Muscle of leg (tissue), 3 donors: ENCODE measurements at regions not wholly inside any gene's neighbourhood (a gene's known extent, or its start where the extent isn't known, plus 50 kb on each side); places are given as distances from the start of the nearest gene placed in this dataset.

Source experiments
- DNase-seq: peaks from one replicate; pipeline ENCODE4 v3.0.0; 2013
- H3K27ac ChIP-seq: one replicate; pipeline ENCODE4 v1.5.1; 2013; ENCODE audit warnings: mild to moderate bottlenecking, low read length, control low read depth
- H3K27me3 ChIP-seq: one replicate; pipeline ENCODE4 v1.6.1; 2013; ENCODE audit warnings: low read length; ENCODE audit not compliant: control insufficient read depth, insufficient read depth
- H3K36me3 ChIP-seq: one replicate; pipeline ENCODE4 v1.6.1; 2013; ENCODE audit warnings: low read length; ENCODE audit not compliant: control insufficient read depth, insufficient read depth
- H3K4me1 ChIP-seq: one replicate; pipeline ENCODE4 v1.6.1; 2013; ENCODE audit warnings: low read length; ENCODE audit not compliant: control insufficient read depth, insufficient read depth
- H3K4me3 ChIP-seq: one replicate; pipeline ENCODE4 v1.5.1; 2013; ENCODE audit warnings: low read length, control low read depth
- H3K9me3 ChIP-seq: replicated peaks from 2 replicates; pipeline ENCODE4 v1.6.1; 2013; ENCODE audit warnings: low read depth, low read length; ENCODE audit not compliant: control insufficient read depth
- WGBS: methylation state at CpG from one replicate; pipeline ENCODE4 v1.1.5; 2013; ENCODE audit warnings: missing lambda C conversion rate; ENCODE audit not compliant: insufficient coverage; 5-methylcytosine and 5-hydroxymethylcytosine counted together

- peaks cover 24% of the 10 kb centered on the region for H3K4me1 ChIP-seq
- H3K4me3 ChIP-seq = no peak overlapping the region
- H3K27me3 ChIP-seq = no peaks in the 10 kb centered on the region
- H3K9me3 ChIP-seq = no peaks in the 10 kb centered on the region
- peak; percentile 65 for DNase-seq
- H3K36me3 ChIP-seq = no peaks in the 10 kb centered on the region
- WGBS = 11% methylated on average over 2 of the region's 5 CpGs
- H3K27ac ChIP-seq = no peak overlapping the region
Measured at GRCh38 chr9:87346061-87346665, 151.5 kb upstream of the DAPK1 start.

- H3K4me1 ChIP-seq = peaks cover 5% of the 10 kb centered on the region
- no peak for DNase-seq
- H3K4me3 ChIP-seq = no peak overlapping the region
- WGBS = no CpG with 5 or more reads among the region's 2 CpGs
- H3K27ac ChIP-seq = no peak overlapping the region
- H3K9me3 ChIP-seq = no peaks in the 10 kb centered on the region
- no peaks in the 10 kb centered on the region for H3K27me3 ChIP-seq
- H3K36me3 ChIP-seq = no peaks in the 10 kb centered on the region
Measured at GRCh38 chr9:87350915-87351314, 146.8 kb upstream of the DAPK1 start.

- DNase-seq = no peak
- H3K9me3 ChIP-seq = no peaks in the 10 kb centered on the region
- H3K4me3 ChIP-seq = no peak overlapping the region
- H3K27me3 ChIP-seq = no peaks in the 10 kb centered on the region
- H3K27ac ChIP-seq = no peak overlapping the region
- WGBS = no CpG with 5 or more reads among the region's 3 CpGs
- H3K36me3 ChIP-seq = no peaks in the 10 kb centered on the region
- H3K4me1 ChIP-seq = no peaks in the 10 kb centered on the region
Measured at GRCh38 chr9:87353301-87353700, 144.4 kb upstream of the DAPK1 start.

- no peak for DNase-seq
- Histone ChIP-seq H3K4me3 (no peak overlapping the region), H3K36me3 (no peaks in the 10 kb centered on the region), H3K27me3 (no peaks in the 10 kb centered on the region), H3K27ac (no peak overlapping the region), H3K9me3 (no peaks in the 10 kb centered on the region), H3K4me1 (no peaks in the 10 kb centered on the region)
- WGBS = no CpG with 5 or more reads among the region's 1 CpG
Measured at GRCh38 chr9:87354147-87354546, 143.5 kb upstream of the DAPK1 start.

GRCh38 chr9:87357600-87357999 lies 140.1 kb upstream of the DAPK1 start:
- Histone ChIP-seq H3K27me3 (no peaks in the 10 kb centered on the region), H3K4me1 (peaks cover 2% of the 10 kb centered on the region), H3K4me3 (no peak overlapping the region), H3K27ac (no peak overlapping the region), H3K9me3 (no peaks in the 10 kb centered on the region), H3K36me3 (no peaks in the 10 kb centered on the region)
- WGBS = no CpG with 5 or more reads among the region's 1 CpG
- no peak for DNase-seq

GRCh38 chr9:87359264-87359663 lies 138.4 kb upstream of the DAPK1 start:
- no peaks in the 10 kb centered on the region for H3K9me3 ChIP-seq
- no peak overlapping the region for H3K4me3 ChIP-seq
- no peaks in the 10 kb centered on the region for H3K27me3 ChIP-seq
- peak; percentile 23 for DNase-seq
- no peaks in the 10 kb centered on the region for H3K36me3 ChIP-seq
- peaks cover 2% of the 10 kb centered on the region for H3K4me1 ChIP-seq
- no peak overlapping the region for H3K27ac ChIP-seq

GRCh38 chr9:87359958-87360601 lies 137.6 kb upstream of the DAPK1 start:
- WGBS = 67% methylated on average over 1 of the region's 3 CpGs
- Histone ChIP-seq H3K4me1 (peaks cover 2% of the 10 kb centered on the region), H3K27me3 (no peaks in the 10 kb centered on the region), H3K4me3 (no peak overlapping the region), H3K36me3 (no peaks in the 10 kb centered on the region), H3K27ac (no peak overlapping the region), H3K9me3 (no peaks in the 10 kb centered on the region)
- DNase-seq = no peak

GRCh38 chr9:87370049-87370685 lies 127.5 kb upstream of the DAPK1 start:
- H3K36me3 ChIP-seq = no peaks in the 10 kb centered on the region
- peaks cover 3% of the 10 kb centered on the region for H3K27me3 ChIP-seq
- no peak overlapping the region for H3K4me3 ChIP-seq
- no peak overlapping the region for H3K27ac ChIP-seq
- no peaks in the 10 kb centered on the region for H3K9me3 ChIP-seq
- no peaks in the 10 kb centered on the region for H3K4me1 ChIP-seq
- WGBS = 88% methylated on average over 2 of the region's 9 CpGs
- no peak for DNase-seq

GRCh38 chr9:87371795-87372355 lies 125.8 kb upstream of the DAPK1 start:
- DNase-seq = no peak
- H3K27ac ChIP-seq = no peak overlapping the region
- no peak overlapping the region for H3K4me3 ChIP-seq
- WGBS = 93% methylated on average over 2 of the region's 6 CpGs
- no peaks in the 10 kb centered on the region for H3K4me1 ChIP-seq
- H3K9me3 ChIP-seq = no peaks in the 10 kb centered on the region
- H3K27me3 ChIP-seq = peaks cover 3% of the 10 kb centered on the region
- H3K36me3 ChIP-seq = no peaks in the 10 kb centered on the region

GRCh38 chr9:87372356-87372851 lies 125.3 kb upstream of the DAPK1 start:
- Histone ChIP-seq H3K9me3 (no peaks in the 10 kb centered on the region), H3K36me3 (no peaks in the 10 kb centered on the region), H3K27me3 (peaks cover 3% of the 10 kb centered on the region), H3K4me1 (no peaks in the 10 kb centered on the region), H3K4me3 (no peak overlapping the region), H3K27ac (no peak overlapping the region)
- no peak for DNase-seq
- 83% methylated on average over 8 of the region's 10 CpGs for WGBS
